ENCODE measurements at regions not wholly inside any gene's neighbourhood (a gene's known extent, or its start where the extent isn't known, plus 50 kb on each side); places are given as distances from the start of the nearest gene placed in this dataset.

- H3K27ac ChIP-seq (ENCODE audit: low read depth, low read length) = no peak overlapping the region
- no peaks in the 10 kb centered on the region for H3K27me3 ChIP-seq (ENCODE audit: control insufficient read depth, low read length)
These were observed 289.4 kb upstream of the IGF1R start for GRCh38 chr15:98358971-98359370.

GRCh38 chr15:98363416-98363815, 284.9 kb upstream of the IGF1R start:
- Histone ChIP-seq H3K27me3 (ENCODE audit: control insufficient read depth, low read length) (no peaks in the 10 kb centered on the region), H3K4me2 (ENCODE audit: low read length) (no peak overlapping the region), H4K20me1 (ENCODE audit: control insufficient read depth, insufficient read depth, low read depth, low read length) (no peaks in the 10 kb centered on the region), H3K4me1 (ENCODE audit: control insufficient read depth, low read length) (no peaks in the 10 kb centered on the region), H3F3A (ENCODE audit: control insufficient read depth, insufficient read depth) (no peaks in the 10 kb centered on the region), H3K79me2 (ENCODE audit: control insufficient read depth, low read length) (no peaks in the 10 kb centered on the region), H3K4me3 (ENCODE audit: low read length) (no peak overlapping the region), H3K9me2 (replicated peaks; ENCODE audit: control insufficient read depth, low read length) (no peaks in the 10 kb centered on the region), H3K27ac (ENCODE audit: low read depth, low read length) (no peak overlapping the region), H3K9me3 (ENCODE audit: control insufficient read depth, insufficient read depth, low read length) (no peaks in the 10 kb centered on the region), H3K36me3 (ENCODE audit: control insufficient read depth, low read length) (no peaks in the 10 kb centered on the region)
- TF ChIP-seq EZH2phosphoT487 (IDR thresholded peaks at IDR 0.05; ENCODE audit: borderline replicate concordance, low read length) (no peak), CTCF (IDR thresholded peaks at IDR 0.05; ENCODE audit: low read depth, low read length, poor library complexity, severe bottlenecking) (no peak)

More at GRCh38 chr15:98358971-98359370, 289.4 kb upstream of the IGF1R start:
- H3K79me2 ChIP-seq (ENCODE audit: control insufficient read depth, low read length) = no peaks in the 10 kb centered on the region
- no peak overlapping the region for H3K4me2 ChIP-seq (ENCODE audit: low read length)
- H3K36me3 ChIP-seq (ENCODE audit: control insufficient read depth, low read length) = no peaks in the 10 kb centered on the region
- H3K9me3 ChIP-seq (ENCODE audit: control insufficient read depth, insufficient read depth, low read length) = no peaks in the 10 kb centered on the region
- no peaks in the 10 kb centered on the region for H3K9me2 ChIP-seq (replicated peaks; ENCODE audit: control insufficient read depth, low read length)
- TF ChIP-seq CTCF (IDR thresholded peaks at IDR 0.05; ENCODE audit: low read depth, low read length, poor library complexity, severe bottlenecking) = no peak
- no peaks in the 10 kb centered on the region for H3K4me1 ChIP-seq (ENCODE audit: control insufficient read depth, low read length)
- no peaks in the 10 kb centered on the region for H4K20me1 ChIP-seq (ENCODE audit: control insufficient read depth, insufficient read depth, low read depth, low read length)
- H3F3A ChIP-seq (ENCODE audit: control insufficient read depth, insufficient read depth) = no peaks in the 10 kb centered on the region
- no peak overlapping the region for H3K4me3 ChIP-seq (ENCODE audit: low read length)

GRCh38 chr15:98363955-98364354, 284.4 kb upstream of the IGF1R start:
- Histone ChIP-seq H3K9me3 (ENCODE audit: control insufficient read depth, insufficient read depth, low read length) (no peaks in the 10 kb centered on the region), H3K27ac (ENCODE audit: low read depth, low read length) (no peak overlapping the region), H3K4me1 (ENCODE audit: control insufficient read depth, low read length) (no peaks in the 10 kb centered on the region), H3K9me2 (replicated peaks; ENCODE audit: control insufficient read depth, low read length) (no peaks in the 10 kb centered on the region), H3F3A (ENCODE audit: control insufficient read depth, insufficient read depth) (no peaks in the 10 kb centered on the region), H3K79me2 (ENCODE audit: control insufficient read depth, low read length) (no peaks in the 10 kb centered on the region), H3K4me2 (ENCODE audit: low read length) (no peak overlapping the region), H4K20me1 (ENCODE audit: control insufficient read depth, insufficient read depth, low read depth, low read length) (no peaks in the 10 kb centered on the region), H3K36me3 (ENCODE audit: control insufficient read depth, low read length) (no peaks in the 10 kb centered on the region), H3K27me3 (ENCODE audit: control insufficient read depth, low read length) (no peaks in the 10 kb centered on the region), H3K4me3 (ENCODE audit: low read length) (no peak overlapping the region)
- TF ChIP-seq CTCF (IDR thresholded peaks at IDR 0.05; ENCODE audit: low read depth, low read length, poor library complexity, severe bottlenecking) (no peak), EZH2phosphoT487 (IDR thresholded peaks at IDR 0.05; ENCODE audit: borderline replicate concordance, low read length) (no peak)

Data from DOHH2 (cell line).